Smooth muscle cell (in vitro differentiated cells): ENCODE measurements at regions not wholly inside any gene's neighbourhood (a gene's known extent, or its start where the extent isn't known, plus 50 kb on each side); places are given as distances from the start of the nearest gene placed in this dataset.
"Not testable (repeated sequence)": the region's sequence is repeated elsewhere in the genome, so short reads cannot be mapped to it uniquely, and the experiment has no call there.

Experiments used
- DNase-seq: peaks from one replicate; lab custom pipeline; 2025; ENCODE audit not compliant: unreplicated experiment; lab: John Stamatoyannopoulos, UW
- H2AFZ ChIP-seq: fragments of 200-600 bp; sonication (generic); 2 replicates; pipeline ENCODE4 v1.6.0; 2016; ENCODE audit warnings: antibody characterized with exemption, low read depth, mild to moderate bottlenecking
- H3F3A ChIP-seq: fragments of 200-600 bp; sonication (generic); 2 replicates; pipeline ENCODE4 v1.6.0; 2017; ENCODE audit warnings: antibody characterized with exemption, low read depth
- H3K27ac ChIP-seq: fragments of 200-600 bp; sonication (generic); 2 replicates; pipeline ENCODE4 v1.5.1; 2016; ENCODE audit warnings: low read depth, mild to moderate bottlenecking
- H3K27me3 ChIP-seq: fragments of 200-600 bp; sonication (generic); 2 replicates; pipeline ENCODE4 v1.6.1; 2016; ENCODE audit warnings: low read depth, mild to moderate bottlenecking
- H3K36me3 ChIP-seq: fragments of 200-600 bp; sonication (generic); 2 replicates; pipeline ENCODE4 v1.5.1; 2016; ENCODE audit warnings: low read depth
- H3K4me1 ChIP-seq: fragments of 200-600 bp; sonication (generic); 2 replicates; pipeline ENCODE4 v1.5.1; 2016; ENCODE audit warnings: low read depth
- H3K4me2 ChIP-seq: fragments of 200-600 bp; sonication (generic); 2 replicates; pipeline ENCODE4 v1.6.0; 2016; ENCODE audit warnings: mild to moderate bottlenecking
- H3K4me3 ChIP-seq: fragments of 200-600 bp; sonication (generic); 2 replicates; pipeline ENCODE4 v1.5.1; 2016; ENCODE audit warnings: mild to moderate bottlenecking
- H3K79me2 ChIP-seq: fragments of 200-600 bp; sonication (generic); 2 replicates; pipeline ENCODE4 v1.6.0; 2016; ENCODE audit warnings: low read depth, mild to moderate bottlenecking
- H3K9ac ChIP-seq: fragments of 200-600 bp; sonication (generic); 2 replicates; pipeline ENCODE4 v1.6.0; 2016; ENCODE audit warnings: low read depth
- H3K9me3 ChIP-seq: fragments of 200-600 bp; sonication (generic); replicated peaks from 2 replicates; pipeline ENCODE4 v1.5.1; 2016; ENCODE audit warnings: low read depth
- H4K20me1 ChIP-seq: fragments of 200-600 bp; sonication (generic); 2 replicates; pipeline ENCODE4 v1.6.0; 2016; ENCODE audit warnings: low read depth
- CTCF ChIP-seq: fragments of 200-600 bp; sonication (generic); IDR thresholded peaks from 2 replicates; pipeline ENCODE4 v1.5.1; 2017; ENCODE audit warnings: borderline replicate concordance, mild to moderate bottlenecking, antibody characterized with exemption; ENCODE audit not compliant: insufficient read depth, poor library complexity, severe bottlenecking
- WGBS: methylation state at CpG from one replicate; pipeline ENCODE4 v1.1.7; 2016; ENCODE audit warnings: low lambda C conversion rate; 5-methylcytosine and 5-hydroxymethylcytosine counted together

GRCh38 chr13:25017808-25018728 lies 77.9 kb upstream of the PABPC3 start:
- not testable (repeated sequence) for H2AFZ ChIP-seq, H3K9me3 ChIP-seq, H3K36me3 ChIP-seq, H3K27ac ChIP-seq, H3F3A ChIP-seq, DNase-seq, H3K79me2 ChIP-seq, H4K20me1 ChIP-seq, H3K9ac ChIP-seq, H3K4me1 ChIP-seq
- peak overlapping the region; percentile 78 for H3K4me2 ChIP-seq
- H3K27me3 ChIP-seq, result peaks cover 73% of the 10 kb centered on the region
- WGBS, result 3% methylated on average over 75 of the region's 79 CpGs
- peak overlapping the region; percentile 29 for H3K4me3 ChIP-seq

- H3K9me3 ChIP-seq, result no peaks in the 10 kb centered on the region
- H3K9ac ChIP-seq, result no peak overlapping the region
- no peak overlapping the region for H2AFZ ChIP-seq
- H3K4me2 ChIP-seq, result peak overlapping the region; percentile 78
- H3K79me2 ChIP-seq, result no peaks in the 10 kb centered on the region
- H3K4me3 ChIP-seq, result peak overlapping the region; percentile 29
- H4K20me1 ChIP-seq, result no peaks in the 10 kb centered on the region
- WGBS, result 11% methylated on average over 24 of the region's 24 CpGs
- TF ChIP-seq CTCF, result no peak
- H3K36me3 ChIP-seq, result no peaks in the 10 kb centered on the region
- H3K27ac ChIP-seq, result no peak overlapping the region
- DNase-seq, result no peak
- peaks cover 75% of the 10 kb centered on the region for H3K27me3 ChIP-seq
- no peaks in the 10 kb centered on the region for H3F3A ChIP-seq
- H3K4me1 ChIP-seq, result no peaks in the 10 kb centered on the region
Observed at GRCh38 chr13:25018729-25019115, 77.2 kb upstream of the PABPC3 start.

GRCh38 chr13:25019741-25020140 lies 76.2 kb upstream of the PABPC3 start:
- not testable (repeated sequence) for H3K9me3 ChIP-seq, H4K20me1 ChIP-seq, H3K9ac ChIP-seq, H3K4me2 ChIP-seq, H2AFZ ChIP-seq, H3K79me2 ChIP-seq, DNase-seq, H3K27ac ChIP-seq, H3K36me3 ChIP-seq, H3K4me3 ChIP-seq, H3F3A ChIP-seq, H3K4me1 ChIP-seq
- 97% methylated on average over 16 of the region's 16 CpGs for WGBS
- H3K27me3 ChIP-seq, result peaks cover 79% of the 10 kb centered on the region

- H3K27me3 ChIP-seq, result peaks cover 44% of the 10 kb centered on the region
- H3K79me2 ChIP-seq, result no peaks in the 10 kb centered on the region
- no peak for DNase-seq
- no peaks in the 10 kb centered on the region for H3K9me3 ChIP-seq
- 77% methylated on average over 9 of the region's 9 CpGs for WGBS
- H3K4me1 ChIP-seq, result no peaks in the 10 kb centered on the region
- no peak overlapping the region for H3K4me3 ChIP-seq
- no peak overlapping the region for H3K27ac ChIP-seq
- no peaks in the 10 kb centered on the region for H3K36me3 ChIP-seq
- TF ChIP-seq CTCF, result no peak
- H2AFZ ChIP-seq, result no peak overlapping the region
- H4K20me1 ChIP-seq, result no peaks in the 10 kb centered on the region
- H3F3A ChIP-seq, result no peaks in the 10 kb centered on the region
- no peak overlapping the region for H3K4me2 ChIP-seq
- no peak overlapping the region for H3K9ac ChIP-seq
Observed at GRCh38 chr13:25024175-25024574, 71.8 kb upstream of the PABPC3 start.
